ENCODE measurements at regions not wholly inside any gene's neighbourhood (a gene's known extent, or its start where the extent isn't known, plus 50 kb on each side); places are given as distances from the start of the nearest gene placed in this dataset.

DNA sequence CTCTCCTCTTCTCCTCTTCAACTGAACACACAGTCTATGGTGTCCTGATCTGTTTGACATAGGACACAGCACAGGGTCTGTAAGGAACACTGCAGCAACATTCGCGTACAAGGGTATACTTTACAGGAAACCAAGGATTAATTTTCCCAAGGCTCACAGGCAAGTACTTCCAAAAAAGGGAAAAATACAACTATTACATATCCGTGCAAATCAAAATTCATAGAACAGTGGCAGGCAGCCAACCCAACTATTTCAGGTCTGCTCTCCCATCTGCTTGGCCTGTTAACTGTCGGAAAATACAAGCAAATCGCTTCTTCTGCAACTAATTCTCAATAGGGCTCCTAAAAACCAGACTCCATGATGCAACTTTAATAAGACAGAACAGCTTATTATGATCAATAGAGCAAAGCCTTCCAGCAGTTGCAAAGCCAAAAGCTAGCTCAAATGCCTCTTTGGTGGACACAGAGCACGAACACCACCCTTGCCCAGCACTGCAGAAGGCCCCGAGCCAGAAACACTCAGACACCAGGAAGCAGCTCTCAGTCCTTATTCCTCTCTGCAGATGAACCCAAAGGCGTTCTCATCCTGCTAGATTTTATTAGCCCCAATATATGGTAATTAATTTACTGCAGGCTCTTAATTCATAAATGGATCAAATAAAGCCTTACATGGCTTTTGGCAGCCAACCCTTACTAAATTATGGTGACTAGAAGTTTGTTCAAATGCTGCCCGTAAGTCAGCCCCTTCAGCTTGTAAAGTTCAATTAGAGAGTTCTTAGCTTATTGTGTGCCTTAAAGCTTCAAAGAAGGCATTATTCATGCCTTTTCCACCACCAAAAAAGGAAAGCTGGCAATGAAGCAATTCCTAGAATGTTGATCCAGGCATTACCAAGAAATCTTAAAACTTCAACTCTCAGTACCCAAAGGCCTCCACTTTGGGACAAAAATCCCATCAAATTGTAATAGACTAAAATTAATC is 68.8 kb downstream of the ZNF608 start:
- Histone ChIP-seq H3K4me2 (ENCODE audit: insufficient read depth, low read length) (no peak overlapping the region), H3K27ac (ENCODE audit: extremely low read depth, low read depth, low read length) (no peak overlapping the region), H4K20me1 (replicated peaks; ENCODE audit: control insufficient read depth, insufficient read depth, low read length) (no peaks in the 10 kb centered on the region), H3K9me1 (ENCODE audit: control insufficient read depth, insufficient read depth, low read length) (no peaks in the 10 kb centered on the region), H2AFZ (ENCODE audit: low read depth, low read length) (peak overlapping the region; percentile 36; the same call in 1 of the 2 replicates), H3K79me2 (ENCODE audit: control insufficient read depth, insufficient read depth, low read length) (no peaks in the 10 kb centered on the region), H3K36me3 (ENCODE audit: control insufficient read depth, insufficient read depth, low read length) (no peaks in the 10 kb centered on the region), H3K9me3 (replicated peaks; ENCODE audit: control insufficient read depth, insufficient read depth, low read depth, low read length) (no peaks in the 10 kb centered on the region), H3K9ac (ENCODE audit: insufficient read depth in 1 of 2, low read depth in 2 of 2, low read length in 2 of 2) (no peak overlapping the region), H3K4me1 (replicated peaks in 1 of 2; ENCODE audit: control insufficient read depth in 2 of 2, insufficient read depth in 2 of 2, low read length in 2 of 2) (peaks cover 0 to 22% of the 10 kb centered on the region in 2 experiments; a peak in 4 of 5 replicates), H3K4me3 (no peak overlapping the region), H3K27me3 (ENCODE audit: control insufficient read depth in 2 of 2, insufficient read depth in 2 of 2, low read length in 2 of 2) (no peaks in the 10 kb centered on the region)
- POLR2A ChIA-PET: interaction anchor here (0.5 to 1.3 kb wide), 5 partner anchors 13 to 130 kb away, joined by 3 to 5 read pairs (median 3); no protein-coding TSS in a partner anchor
- CTCF ChIA-PET (ENCODE audit: low intra/inter-chr PET ratio): no interaction called here
- peak; percentile 11; the same call in 1 of the 3 replicates for ATAC-seq
- no peak for FAIRE-seq
- intact Hi-C loops (cut with micrococcal nuclease): no loop called here
- 77% methylated on average over 9 of the region's 9 CpGs for WGBS (ENCODE audit: insufficient coverage, low coverage, missing lambda C conversion rate)
- no peak for DNase-seq (ENCODE audit: extremely low read depth in 1 of 4, low spot score in 3 of 4)
- in situ Hi-C loops (cut with MboI): no loop called here
- no peak for TF ChIP-seq ZFP1 (CRISPR knock-in tag; IDR thresholded peaks at IDR 0.05)
- no TSS peak for BruUV-seq (replicated peaks)

DNA sequence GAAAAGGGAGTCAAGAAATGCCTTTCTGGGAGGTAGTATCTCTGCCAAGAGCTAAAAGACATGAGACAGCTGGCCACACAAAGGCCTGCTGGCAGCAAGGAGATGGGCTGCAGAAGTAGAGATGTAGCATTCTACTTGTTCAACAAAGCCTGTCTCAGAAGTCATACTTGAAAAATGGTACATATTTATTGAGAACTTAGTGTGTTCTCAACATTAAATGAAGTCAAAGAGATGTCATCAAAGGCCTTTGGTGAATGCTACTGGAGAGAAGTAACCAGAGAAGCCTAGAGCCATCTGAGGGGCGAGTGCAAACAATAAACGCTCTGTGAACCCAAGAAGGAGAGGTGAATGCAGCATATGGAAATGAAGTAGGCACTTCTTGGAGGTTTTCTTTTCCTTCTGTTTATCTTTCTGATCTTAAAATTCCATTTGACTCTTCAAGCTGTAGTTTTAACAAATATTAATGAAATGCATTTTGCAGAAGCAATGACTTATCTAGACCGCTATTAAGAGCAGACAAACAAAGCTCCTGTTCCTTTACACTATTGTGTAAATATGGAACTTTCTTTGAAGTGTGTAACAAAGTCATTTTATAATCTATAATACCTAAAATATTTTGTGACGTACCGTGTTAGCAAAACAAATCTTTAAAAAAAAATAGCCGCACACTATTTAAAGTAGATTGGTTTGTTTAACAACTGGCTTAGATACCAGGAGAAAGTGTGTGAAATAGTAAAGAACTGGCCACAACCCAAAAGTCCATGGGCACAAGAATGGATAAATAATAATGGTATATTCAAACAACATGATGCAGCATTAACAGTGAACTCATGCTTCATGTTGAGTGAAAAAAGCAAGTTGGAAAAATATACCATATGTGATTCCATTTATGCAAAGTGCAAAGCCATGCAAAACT is 70.2 kb downstream of the ZNF608 start:
- 87% methylated on average over 6 of the region's 6 CpGs for WGBS (ENCODE audit: insufficient coverage, low coverage, missing lambda C conversion rate)
- TF ChIP-seq, protein P1, sequence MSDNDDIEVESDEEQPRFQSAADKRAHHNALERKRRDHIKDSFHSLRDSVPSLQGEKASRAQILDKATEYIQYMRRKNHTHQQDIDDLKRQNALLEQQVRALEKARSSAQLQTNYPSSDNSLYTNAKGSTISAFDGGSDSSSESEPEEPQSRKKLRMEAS (CRISPR knock-in tag; IDR thresholded peaks at IDR 0.05): no peak
- TF ChIP-seq ZBTB7A (IDR thresholded peaks at IDR 0.05; ENCODE audit: borderline replicate concordance, control insufficient read depth, low read depth, low read length): no peak
- no peak for TF ChIP-seq ASH1L (IDR thresholded peaks at IDR 0.05; ENCODE audit: borderline replicate concordance, low read depth, partially characterized antibody)
- TF ChIP-seq TRIM28 (IDR thresholded peaks at IDR 0.05): no peak
- TF ChIP-seq CBX1 (IDR thresholded peaks at IDR 0.05; ENCODE audit: low read depth): no peak

More for the DNA sequence above, 70.2 kb downstream of the ZNF608 start:
- in situ Hi-C loops (cut with MboI): no loop called here
- H3K27me3 ChIP-seq (ENCODE audit: control insufficient read depth in 2 of 2, insufficient read depth in 2 of 2, low read length in 2 of 2): no peaks in the 10 kb centered on the region
- no peaks in the 10 kb centered on the region for H3K79me2 ChIP-seq (ENCODE audit: control insufficient read depth, insufficient read depth, low read length)
- H3K4me3 ChIP-seq: no peak overlapping the region
- intact Hi-C loops (cut with micrococcal nuclease): no loop called here
- no peaks in the 10 kb centered on the region for H3K9me3 ChIP-seq (replicated peaks; ENCODE audit: control insufficient read depth, insufficient read depth, low read depth, low read length)
- no peak for DNase-seq (ENCODE audit: extremely low read depth in 1 of 4, low spot score in 3 of 4)
- H3K4me2 ChIP-seq (ENCODE audit: insufficient read depth, low read length): no peak overlapping the region
- BruUV-seq (replicated peaks): no TSS peak
- no peak overlapping the region for H3K9ac ChIP-seq (ENCODE audit: insufficient read depth in 1 of 2, low read depth in 2 of 2, low read length in 2 of 2)
- peaks cover 0 to 22% of the 10 kb centered on the region in 2 experiments; a peak in 4 of 5 replicates for H3K4me1 ChIP-seq (replicated peaks in 1 of 2; ENCODE audit: control insufficient read depth in 2 of 2, insufficient read depth in 2 of 2, low read length in 2 of 2)
- no peaks in the 10 kb centered on the region for H3K9me1 ChIP-seq (ENCODE audit: control insufficient read depth, insufficient read depth, low read length)
- CTCF ChIA-PET (ENCODE audit: low intra/inter-chr PET ratio): no interaction called here
- POLR2A ChIA-PET: no interaction called here
- no peak for ATAC-seq
- no peak overlapping the region for H3K27ac ChIP-seq (ENCODE audit: extremely low read depth, low read depth, low read length)
- H3K36me3 ChIP-seq (ENCODE audit: control insufficient read depth, insufficient read depth, low read length): no peaks in the 10 kb centered on the region
- no peak for FAIRE-seq
- H2AFZ ChIP-seq (ENCODE audit: low read depth, low read length): no peak overlapping the region; the same call in 1 of the 2 replicates
- H4K20me1 ChIP-seq (replicated peaks; ENCODE audit: control insufficient read depth, insufficient read depth, low read length): no peaks in the 10 kb centered on the region

All from K562 (cell line).